ENCODE measurements at regions not wholly inside any gene's neighbourhood (a gene's known extent, or its start where the extent isn't known, plus 50 kb on each side); places are given as distances from the start of the nearest gene placed in this dataset.
"Not testable (repeated sequence)": the region's sequence is repeated elsewhere in the genome, so short reads cannot be mapped to it uniquely, and the experiment has no call there.

- TF ChIP-seq CTCF (conservative IDR thresholded peaks at IDR 0.05); EZH2 (IDR thresholded peaks at IDR 0.05; ENCODE audit: low read depth): not testable (repeated sequence)
These were observed 329.1 kb downstream of the NAP1L3 start for GRCh38 chrX:93344287-93344686.

Measured in PC-9 (cell line).